Right lobe of liver (tissue), 4 donors: ENCODE measurements at regions not wholly inside any gene's neighbourhood (a gene's known extent, or its start where the extent isn't known, plus 50 kb on each side); places are given as distances from the start of the nearest gene placed in this dataset.

Source experiments
- CTCF ChIP-seq, 4 donors: fragments of 200-600 bp in 3 of 4; fragments of 450-650 bp in 1 of 4; IDR thresholded peaks; one replicate each; pipeline versions ENCODE4 v1.5.1 to v1.8.0; 2016 to 2022; ENCODE audit warnings: antibody characterized with exemption in 4 of 4, mild to moderate bottlenecking in 2 of 4
- POLR2A ChIP-seq: fragments of 450-650 bp; IDR thresholded peaks from one replicate; pipeline ENCODE4 v1.6.1; 2017; ENCODE audit warnings: antibody characterized with exemption, mild to moderate bottlenecking
- donor health status: DM: no; HTN: no; CAD: no.
- donor health status: DM: no; HTN: no; CAD: no.
- donor health status: DM: no; HTN: yes; CAD: no.

GRCh38 chr5:57417971-57418370, 64.6 kb downstream of the ACTBL2 start:
- TF ChIP-seq CTCF (IDR thresholded peaks at IDR 0.05) = no peak
- TF ChIP-seq POLR2A = no peak
